NT2/D1 (cell line): ENCODE measurements at regions not wholly inside any gene's neighbourhood (a gene's known extent, or its start where the extent isn't known, plus 50 kb on each side); places are given as distances from the start of the nearest gene placed in this dataset.

ENCODE experiments used
- SUZ12 ChIP-seq: IDR thresholded peaks from 2 replicates; pipeline ENCODE4 v1.6.1; 2011; ENCODE audit not compliant: insufficient read length, insufficient read depth; ENCODE audit errors: extremely low read depth
- YY1 ChIP-seq: IDR thresholded peaks from 2 replicates; pipeline ENCODE4 v1.6.1; 2011; ENCODE audit not compliant: insufficient read length, insufficient read depth
- ZNF274 ChIP-seq: IDR thresholded peaks from 2 replicates; pipeline ENCODE4 v1.6.1; 2011; ENCODE audit warnings: mild to moderate bottlenecking, low read depth, low read length

- TF ChIP-seq YY1 (no peak), SUZ12 (no peak), ZNF274 (no peak)
Measured at GRCh38 chr3:146953511-146953981, 348.4 kb upstream of the PLSCR5 start.
